Nephron progenitor cell (in vitro differentiated cells): ENCODE measurements at regions not wholly inside any gene's neighbourhood (a gene's known extent, or its start where the extent isn't known, plus 50 kb on each side); places are given as distances from the start of the nearest gene placed in this dataset.

Experiments used
- DNase-seq: peaks from one replicate; pipeline ENCODE4 v3.0.0; 2021
- H3K27ac Mint-ChIP-seq: 2 replicates; pipeline ENCODE4 v1.8.0; 2021; ENCODE audit warnings: mild to moderate bottlenecking, moderate library complexity, mixed read lengths
- H3K27me3 Mint-ChIP-seq: 2 replicates; pipeline ENCODE4 v1.8.0; 2021; ENCODE audit warnings: mild to moderate bottlenecking, low read depth, mixed read lengths; ENCODE audit not compliant: poor library complexity
- H3K36me3 Mint-ChIP-seq: 2 replicates; pipeline ENCODE4 v1.8.0; 2021; ENCODE audit warnings: low read depth, mixed read lengths
- H3K4me1 Mint-ChIP-seq: 2 replicates; pipeline ENCODE4 v1.8.0; 2021; ENCODE audit warnings: mixed read lengths
- H3K4me3 Mint-ChIP-seq: 2 replicates; pipeline ENCODE4 v1.8.0; 2021; ENCODE audit warnings: mild to moderate bottlenecking, moderate library complexity, mixed read lengths
- H3K9me3 Mint-ChIP-seq: 2 replicates; pipeline ENCODE4 v1.8.0; 2021; ENCODE audit warnings: mild to moderate bottlenecking, moderate library complexity, mixed read lengths
- TF ChIP-seq, protein P1 (sequence below): fragments of 200-600 bp; sonication (generic); IDR thresholded peaks from 2 replicates; pipeline ENCODE4 v1.5.0; 2021; ENCODE audit warnings: antibody characterized with exemption

DNA sequence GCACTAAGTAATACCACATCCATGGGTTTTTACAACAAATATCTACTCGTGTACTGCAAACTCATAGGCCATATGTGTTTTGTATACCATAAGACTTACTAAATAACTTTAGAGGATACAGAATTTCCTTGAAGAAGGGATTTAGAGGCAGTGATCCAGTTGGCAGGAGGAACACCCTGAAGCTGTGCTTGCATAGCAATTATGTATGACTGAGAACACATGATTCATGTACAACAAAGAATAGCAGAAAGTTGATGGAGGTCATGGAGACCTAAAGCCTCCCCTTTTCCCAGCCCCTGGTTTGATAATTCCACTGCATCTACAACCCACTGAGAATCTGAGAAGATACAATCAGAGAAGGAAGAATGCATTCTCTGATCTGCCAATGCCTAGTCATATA lies 83.8 kb upstream of the PMFBP1 start:
- Mint-ChIP-seq H3K36me3 (peaks cover 10% of the 10 kb centered on the region), H3K4me3 (no peak overlapping the region), H3K9me3 (no peaks in the 10 kb centered on the region), H3K27ac (no peak overlapping the region), H3K4me1 (peaks cover 15% of the 10 kb centered on the region), H3K27me3 (peaks cover 7% of the 10 kb centered on the region)
- DNase-seq, result no peak
- TF ChIP-seq, protein P1, sequence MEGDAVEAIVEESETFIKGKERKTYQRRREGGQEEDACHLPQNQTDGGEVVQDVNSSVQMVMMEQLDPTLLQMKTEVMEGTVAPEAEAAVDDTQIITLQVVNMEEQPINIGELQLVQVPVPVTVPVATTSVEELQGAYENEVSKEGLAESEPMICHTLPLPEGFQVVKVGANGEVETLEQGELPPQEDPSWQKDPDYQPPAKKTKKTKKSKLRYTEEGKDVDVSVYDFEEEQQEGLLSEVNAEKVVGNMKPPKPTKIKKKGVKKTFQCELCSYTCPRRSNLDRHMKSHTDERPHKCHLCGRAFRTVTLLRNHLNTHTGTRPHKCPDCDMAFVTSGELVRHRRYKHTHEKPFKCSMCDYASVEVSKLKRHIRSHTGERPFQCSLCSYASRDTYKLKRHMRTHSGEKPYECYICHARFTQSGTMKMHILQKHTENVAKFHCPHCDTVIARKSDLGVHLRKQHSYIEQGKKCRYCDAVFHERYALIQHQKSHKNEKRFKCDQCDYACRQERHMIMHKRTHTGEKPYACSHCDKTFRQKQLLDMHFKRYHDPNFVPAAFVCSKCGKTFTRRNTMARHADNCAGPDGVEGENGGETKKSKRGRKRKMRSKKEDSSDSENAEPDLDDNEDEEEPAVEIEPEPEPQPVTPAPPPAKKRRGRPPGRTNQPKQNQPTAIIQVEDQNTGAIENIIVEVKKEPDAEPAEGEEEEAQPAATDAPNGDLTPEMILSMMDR, result no peak

DNA sequence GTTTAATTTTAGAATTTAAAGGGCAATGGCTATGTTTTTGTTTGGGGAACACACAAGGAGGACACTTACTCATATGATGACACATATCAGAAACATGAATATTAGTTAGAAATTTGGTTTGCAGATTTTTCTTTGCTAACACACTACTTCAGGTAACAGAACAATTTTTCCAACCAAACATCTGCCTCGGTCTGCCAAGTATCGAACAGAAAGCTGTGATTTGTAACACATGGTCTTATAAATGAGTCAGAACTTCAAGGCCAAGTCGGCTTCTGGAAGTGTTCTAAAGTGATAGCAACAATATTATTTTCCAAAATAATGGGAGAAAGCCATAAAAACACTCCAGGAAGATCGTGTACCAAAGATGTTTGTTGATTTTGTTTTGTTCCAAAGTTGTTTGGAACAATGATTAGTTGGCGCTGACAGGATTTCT lies 75.9 kb upstream of the PMFBP1 start:
- TF ChIP-seq, protein P1, result no peak
- no peaks in the 10 kb centered on the region for H3K27me3 Mint-ChIP-seq
- no peaks in the 10 kb centered on the region for H3K4me1 Mint-ChIP-seq
- H3K4me3 Mint-ChIP-seq, result no peak overlapping the region
- DNase-seq, result no peak
- no peak overlapping the region for H3K27ac Mint-ChIP-seq
- no peaks in the 10 kb centered on the region for H3K36me3 Mint-ChIP-seq
- H3K9me3 Mint-ChIP-seq, result no peaks in the 10 kb centered on the region

DNA sequence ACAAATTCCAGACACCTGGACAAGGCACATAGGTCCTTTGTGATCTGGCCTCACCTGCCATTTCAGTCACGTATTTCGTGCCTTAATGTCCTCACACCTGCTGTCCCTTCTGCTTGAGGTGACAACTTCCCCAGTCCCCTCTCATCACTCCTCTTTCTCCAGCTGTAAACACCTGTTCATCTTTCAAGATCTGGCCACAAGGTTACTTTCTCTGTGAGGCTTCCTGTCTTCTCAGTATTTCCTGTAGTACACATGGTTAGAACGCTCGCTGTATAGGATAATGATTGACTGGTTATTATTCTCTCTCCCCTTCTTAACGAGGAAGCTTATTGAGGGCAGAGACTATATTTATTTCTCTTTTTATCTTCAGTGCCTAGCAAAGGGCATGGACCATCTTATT lies 74.5 kb upstream of the PMFBP1 start:
- Mint-ChIP-seq H3K4me3 (no peak overlapping the region), H3K9me3 (no peaks in the 10 kb centered on the region), H3K36me3 (no peaks in the 10 kb centered on the region), H3K4me1 (no peaks in the 10 kb centered on the region), H3K27ac (no peak overlapping the region), H3K27me3 (no peaks in the 10 kb centered on the region)
- no peak for DNase-seq
- TF ChIP-seq, protein P1, result no peak

DNA sequence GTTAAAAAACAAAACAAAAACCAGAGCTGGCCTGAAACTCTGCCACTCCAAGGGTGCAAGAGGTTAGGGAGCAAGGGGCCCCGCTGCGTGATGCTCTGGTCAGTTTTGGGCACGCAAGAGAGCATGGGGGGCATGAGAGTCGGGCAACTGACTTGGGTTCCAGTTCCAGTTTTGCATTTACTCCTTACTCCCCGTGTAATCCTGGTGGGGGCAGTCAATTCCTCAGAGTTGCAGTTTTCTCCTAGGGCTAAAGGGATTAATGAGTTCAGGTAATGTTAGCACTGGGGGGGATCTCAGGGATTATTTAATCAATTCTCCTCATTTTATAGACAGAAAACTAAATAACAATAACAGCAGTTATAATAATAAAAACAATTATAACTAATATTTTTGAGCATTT lies 72.9 kb upstream of the PMFBP1 start:
- TF ChIP-seq, protein P1, result no peak
- no peak overlapping the region for H3K27ac Mint-ChIP-seq
- no peaks in the 10 kb centered on the region for H3K4me1 Mint-ChIP-seq
- H3K27me3 Mint-ChIP-seq, result no peaks in the 10 kb centered on the region
- no peak overlapping the region for H3K4me3 Mint-ChIP-seq
- no peak for DNase-seq
- no peaks in the 10 kb centered on the region for H3K36me3 Mint-ChIP-seq
- no peaks in the 10 kb centered on the region for H3K9me3 Mint-ChIP-seq

DNA sequence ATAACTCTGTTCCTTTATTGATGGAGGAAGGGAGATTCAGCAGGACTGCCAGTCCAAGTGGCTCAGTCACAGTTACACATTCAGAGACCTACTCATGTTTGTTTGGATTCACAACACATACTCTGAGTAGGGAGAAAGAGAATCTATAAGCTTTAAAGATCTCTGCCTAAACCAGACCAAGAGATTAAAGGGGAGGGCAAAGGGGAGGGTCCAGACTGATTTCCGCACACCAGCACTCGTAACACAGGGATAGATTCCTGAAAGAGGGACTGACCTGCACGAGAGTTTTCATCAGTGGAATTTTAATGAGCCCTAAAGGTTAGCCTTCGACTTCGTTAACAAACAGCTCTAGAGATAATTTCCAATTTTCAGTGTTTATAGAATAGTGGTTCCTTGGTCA lies 71.7 kb upstream of the PMFBP1 start:
- Mint-ChIP-seq H3K9me3 (peaks cover under 1% of the 10 kb centered on the region), H3K36me3 (no peaks in the 10 kb centered on the region), H3K27ac (no peak overlapping the region), H3K4me1 (no peaks in the 10 kb centered on the region), H3K27me3 (no peaks in the 10 kb centered on the region), H3K4me3 (no peak overlapping the region)
- DNase-seq, result no peak
- TF ChIP-seq, protein P1, result no peak

DNA sequence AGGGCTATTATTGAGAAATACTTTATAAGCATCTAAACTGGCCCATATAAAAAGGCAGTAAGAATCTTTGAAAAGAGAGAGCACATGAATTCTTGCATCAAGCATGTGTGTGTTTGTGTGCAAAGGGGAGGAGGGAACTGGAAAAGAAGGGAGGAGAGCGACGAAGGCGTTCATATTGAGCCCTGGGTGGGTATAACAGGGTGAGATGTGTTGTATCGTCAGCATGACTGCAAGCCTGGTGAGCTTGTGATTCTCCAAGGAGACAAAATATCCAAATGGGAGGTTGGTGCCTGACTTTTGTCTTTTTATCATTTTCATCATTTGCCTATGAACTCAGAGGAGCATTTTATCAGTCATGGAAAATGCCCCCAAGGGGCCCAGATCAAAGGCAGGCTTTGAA lies 70.8 kb upstream of the PMFBP1 start:
- H3K4me3 Mint-ChIP-seq, result no peak overlapping the region
- H3K27me3 Mint-ChIP-seq, result peaks cover 2% of the 10 kb centered on the region
- H3K36me3 Mint-ChIP-seq, result no peaks in the 10 kb centered on the region
- no peak for DNase-seq
- H3K27ac Mint-ChIP-seq, result no peak overlapping the region
- H3K4me1 Mint-ChIP-seq, result no peaks in the 10 kb centered on the region
- TF ChIP-seq, protein P1, result no peak
- H3K9me3 Mint-ChIP-seq, result peaks cover 6% of the 10 kb centered on the region
